GM10248 (cell line): ENCODE measurements at regions not wholly inside any gene's neighbourhood (a gene's known extent, or its start where the extent isn't known, plus 50 kb on each side); places are given as distances from the start of the nearest gene placed in this dataset.

Experiments
- CTCF ChIA-PET: fragments of 300-600 bp; sonication (Branson Sonifier 250); formaldehyde crosslinking; extraction: SDS; loops from one replicate; lab custom pipeline; 2021; ENCODE audit warnings: antibody characterized with exemption; lab: Yijun Ruan, JAX
- POLR2A ChIA-PET: fragments of 350-650 bp; sonication (Branson Sonifier 250); formaldehyde crosslinking; extraction: SDS; loops from one replicate; lab custom pipeline; 2020; ENCODE audit warnings: antibody characterized with exemption; lab: Yijun Ruan, JAX
- DNase-seq: peaks from one replicate; pipeline ENCODE4 v3.0.0; 2012; ENCODE audit errors: extremely low spot score
- CTCF ChIP-seq: IDR thresholded peaks from 2 replicates; pipeline ENCODE4 v1.5.1; 2012; ENCODE audit warnings: mild to moderate bottlenecking, low read depth; ENCODE audit errors: extremely low read depth, missing control alignments, control extremely low read depth

- TF ChIP-seq CTCF: no peak
- POLR2A ChIA-PET: no interaction called here
- CTCF ChIA-PET: no interaction called here
- DNase-seq: no peak
Measured at GRCh38 chr22:47676685-47677084, 914.2 kb downstream of the TBC1D22A start.

- ChIA-PET POLR2A (no interaction called here), CTCF (no interaction called here)
- DNase-seq: no peak
- no peak for TF ChIP-seq CTCF
Measured at GRCh38 chr22:47674600-47674999, 912.1 kb downstream of the TBC1D22A start.

DNA sequence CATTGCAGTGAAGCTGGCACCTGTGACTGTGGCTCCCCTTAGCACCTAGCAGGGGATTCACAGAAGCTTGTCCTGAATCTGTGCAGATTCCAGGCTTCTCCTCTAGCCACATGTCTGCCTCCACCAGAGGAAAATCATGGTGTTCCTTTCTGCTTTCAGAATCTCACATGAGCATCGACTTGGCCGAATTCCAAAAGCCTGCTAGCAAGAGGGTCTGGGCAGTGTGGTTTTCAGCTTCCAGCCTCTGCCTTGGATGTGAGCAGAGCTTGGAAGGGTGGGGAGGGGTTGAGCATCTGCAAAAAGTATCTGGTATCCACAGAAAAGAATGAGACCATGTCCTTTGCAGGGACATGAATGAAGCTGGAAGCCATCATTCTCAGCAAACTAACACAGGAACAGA, 911.1 kb downstream of the TBC1D22A start:
- ChIA-PET POLR2A (no interaction called here), CTCF (no interaction called here)
- TF ChIP-seq CTCF: no peak
- no peak for DNase-seq

DNA sequence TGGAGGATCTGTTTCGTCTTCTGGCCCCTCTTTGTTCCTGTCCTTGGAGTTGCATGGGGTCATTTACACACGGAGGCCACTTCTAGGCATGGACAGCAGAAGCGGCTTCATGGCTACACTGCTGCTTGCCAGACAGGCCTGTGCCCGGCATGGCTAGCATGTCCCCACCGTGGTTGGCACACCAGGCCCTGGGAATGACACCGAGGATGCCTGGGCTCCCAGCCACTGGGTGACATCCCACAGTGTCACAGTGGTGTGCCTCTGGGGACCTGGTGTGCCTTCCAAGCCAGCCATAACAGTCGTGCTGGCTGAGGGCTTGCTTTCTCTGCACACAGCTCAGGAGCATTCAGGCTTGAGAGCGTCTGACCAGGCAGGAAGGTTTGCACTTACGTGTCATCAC, 910.1 kb downstream of the TBC1D22A start:
- no peak for TF ChIP-seq CTCF
- no peak for DNase-seq
- CTCF ChIA-PET: no interaction called here
- POLR2A ChIA-PET: no interaction called here

DNA sequence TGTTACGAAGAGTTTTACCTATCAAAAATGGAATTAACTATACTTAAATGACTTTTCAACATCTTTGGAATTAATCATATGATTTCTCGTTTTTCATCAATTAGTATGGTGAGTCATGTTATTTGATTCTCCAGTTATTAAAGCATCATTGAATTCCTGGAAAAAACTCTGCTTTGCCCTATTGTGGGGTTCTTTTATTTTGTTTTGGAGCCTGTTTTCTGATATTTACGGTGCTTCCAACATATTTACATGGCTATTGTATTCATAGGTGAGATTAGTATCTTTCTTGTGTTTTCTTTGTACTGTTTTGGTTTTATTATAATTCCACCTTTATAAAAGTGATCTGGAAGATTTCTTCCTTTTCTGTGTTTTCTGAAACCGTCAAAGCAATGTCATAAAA, 902.7 kb downstream of the TBC1D22A start:
- no peak for TF ChIP-seq CTCF
- ChIA-PET CTCF (no interaction called here), POLR2A (no interaction called here)
- no peak for DNase-seq

- CTCF ChIA-PET: no interaction called here
- no peak for TF ChIP-seq CTCF
- POLR2A ChIA-PET: no interaction called here
- no peak for DNase-seq
Measured at GRCh38 chr22:47663615-47664605, 901.5 kb downstream of the TBC1D22A start.
